Stimulated activated CD4-positive, alpha-beta T cell treated with anti-CD3 and anti-CD28 coated beads, TNF-alpha, amount 100 ng/mL, for 24 hours (primary cell): ENCODE measurements at regions not wholly inside any gene's neighbourhood (a gene's known extent, or its start where the extent isn't known, plus 50 kb on each side); places are given as distances from the start of the nearest gene placed in this dataset.
"Not testable (repeated sequence)": the region's sequence is repeated elsewhere in the genome, so short reads cannot be mapped to it uniquely, and the experiment has no call there.

Experiments used
- DNase-seq, 3 experiments: peaks; one replicate each; pipeline ENCODE4 v3.0.0-alpha.2; 2020; ENCODE audit warnings: low read depth in 3 of 3

DNA sequence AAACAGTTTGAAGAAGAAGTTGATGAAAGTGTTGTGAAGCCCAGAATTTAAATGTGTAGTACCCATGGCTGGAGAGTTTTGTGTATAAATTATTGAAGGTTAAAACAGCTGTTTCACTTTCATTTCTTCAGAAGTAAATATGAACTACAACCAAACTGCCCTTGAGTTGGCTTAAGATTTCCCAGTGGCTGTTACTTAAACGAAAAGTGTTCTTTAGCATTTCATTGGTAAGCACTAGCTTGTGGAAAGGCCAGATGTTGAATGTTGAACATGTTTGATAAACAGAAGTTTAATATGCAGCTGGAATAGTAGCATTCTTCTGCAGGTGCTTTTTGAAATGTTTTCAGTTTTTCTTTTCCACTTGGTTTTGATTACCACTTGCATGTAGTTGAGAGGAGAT lies 83.2 kb upstream of the TNRC6B start:
- DNase-seq, result no peak

DNA sequence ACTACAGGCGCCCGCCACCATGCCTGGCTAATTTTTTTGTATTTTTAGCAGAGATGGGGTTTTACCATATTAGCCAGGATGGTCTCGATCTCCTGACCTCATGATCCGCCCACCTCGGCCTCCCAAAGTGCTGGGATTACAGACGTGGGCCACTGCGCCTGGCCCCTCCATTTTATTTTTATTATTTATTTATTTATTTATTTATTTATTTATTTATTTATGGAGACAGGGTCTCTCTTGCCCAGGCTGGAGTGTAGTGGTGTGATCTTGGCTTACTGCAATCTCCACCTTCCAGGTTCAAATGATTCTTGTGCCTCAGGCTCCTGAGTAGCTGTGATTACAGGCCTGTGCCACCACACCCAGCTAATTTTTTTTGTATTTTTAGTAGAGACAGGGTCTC lies 77.8 kb upstream of the TNRC6B start:
- not testable (repeated sequence) for DNase-seq

DNA sequence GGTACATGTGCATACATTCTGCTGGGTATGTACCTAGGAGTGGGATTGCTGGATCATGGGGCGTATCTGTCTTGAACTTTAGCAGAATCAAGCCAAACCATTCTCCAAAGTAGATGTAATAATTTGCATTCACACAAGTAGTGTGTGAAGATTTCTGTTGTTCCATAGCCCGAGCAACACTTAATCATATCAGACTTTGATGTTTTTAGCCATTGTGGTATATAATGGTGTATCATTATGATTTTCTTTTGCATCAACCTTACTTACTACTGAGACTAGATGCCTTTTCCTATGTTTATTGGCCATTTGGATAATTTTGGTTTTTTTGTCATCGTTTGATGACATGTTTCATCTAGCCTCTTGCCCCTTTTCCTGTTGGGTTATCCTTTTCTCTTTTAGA lies 72.0 kb upstream of the TNRC6B start:
- no peak for DNase-seq

DNA sequence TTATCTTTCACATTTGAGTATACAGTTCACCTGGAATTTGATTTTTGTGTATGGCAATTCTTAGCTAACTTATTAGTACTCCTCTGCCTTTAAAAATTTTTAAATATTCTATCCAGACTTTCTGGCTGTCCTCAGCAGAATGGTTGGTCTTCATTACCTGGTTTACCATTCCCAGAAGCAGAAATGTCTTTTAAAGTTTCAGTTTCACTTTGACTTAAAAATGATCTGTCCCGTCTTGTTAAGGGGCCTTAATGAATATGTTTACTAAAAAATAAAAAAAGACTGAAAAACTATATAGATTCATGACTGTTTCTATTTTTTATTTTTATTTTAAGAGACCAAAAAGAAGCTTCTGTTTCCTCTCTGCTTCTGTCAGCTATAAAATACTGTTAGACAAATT lies 70.5 kb upstream of the TNRC6B start:
- no peak for DNase-seq

DNA sequence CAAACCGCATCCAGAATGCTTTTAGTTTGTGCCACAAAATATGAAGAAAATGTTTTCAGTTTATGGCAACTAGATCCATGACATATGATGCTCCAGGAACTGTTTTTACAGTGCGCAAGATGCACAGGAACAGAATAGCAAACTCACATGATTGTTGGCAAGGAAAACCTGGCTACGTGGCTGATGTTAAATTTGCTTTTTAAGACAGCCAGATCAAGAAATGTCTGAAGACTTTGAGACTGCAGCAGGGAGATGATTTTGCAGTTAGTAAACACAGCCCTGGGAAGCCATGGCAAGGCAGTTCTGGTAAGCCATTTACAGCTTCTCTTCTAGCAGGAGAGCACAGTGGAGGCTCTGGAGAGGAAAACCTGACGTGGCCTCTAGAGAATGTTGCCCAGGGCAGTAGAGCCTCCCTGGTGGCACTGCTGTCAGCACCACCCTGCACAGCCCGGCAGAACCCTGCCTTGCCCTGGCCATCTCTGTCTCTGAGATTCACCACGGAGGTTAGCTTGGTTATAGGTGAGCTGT lies 69.8 kb upstream of the TNRC6B start:
- peak in 2 of 3 experiments; percentile 6 to 25 for DNase-seq

DNA sequence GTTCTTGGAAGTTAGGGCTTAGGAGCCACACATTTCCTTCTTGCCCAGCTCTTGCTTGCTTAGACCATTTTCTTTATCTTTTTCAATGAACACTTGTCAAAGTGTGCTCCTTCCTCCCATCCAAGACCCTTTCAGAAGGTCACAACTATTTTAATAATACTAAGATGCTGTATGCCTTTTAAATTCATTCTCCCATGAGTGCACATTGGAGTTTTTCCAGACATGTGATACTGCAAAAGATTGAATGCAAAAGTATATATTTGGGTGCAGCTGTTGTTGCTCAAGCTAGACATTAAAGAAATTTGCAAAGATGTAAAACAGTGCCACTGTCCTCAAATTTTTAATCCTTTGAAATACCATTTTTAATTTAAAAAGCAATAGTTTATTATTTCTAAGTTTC lies 69.3 kb upstream of the TNRC6B start:
- DNase-seq, result no peak

DNA sequence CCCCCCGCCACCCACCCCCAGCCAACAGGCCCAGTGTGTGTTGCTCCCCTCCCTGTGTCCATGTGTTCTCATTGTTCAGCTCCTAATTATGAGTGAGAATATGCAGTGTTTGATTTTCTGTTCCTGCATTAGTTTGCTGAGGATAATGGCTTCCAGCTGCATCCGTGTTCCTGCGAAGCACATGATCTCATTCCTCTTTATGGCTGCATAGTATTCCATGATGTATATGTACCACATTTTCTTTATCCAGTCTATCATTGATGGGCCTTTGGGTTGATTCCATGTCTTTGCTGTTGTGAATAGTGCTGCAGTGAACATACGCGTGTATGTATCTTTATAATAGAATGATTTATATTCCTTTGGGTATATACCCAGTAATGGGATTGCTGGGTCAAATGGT lies 68.8 kb upstream of the TNRC6B start:
- not testable (repeated sequence) for DNase-seq

DNA sequence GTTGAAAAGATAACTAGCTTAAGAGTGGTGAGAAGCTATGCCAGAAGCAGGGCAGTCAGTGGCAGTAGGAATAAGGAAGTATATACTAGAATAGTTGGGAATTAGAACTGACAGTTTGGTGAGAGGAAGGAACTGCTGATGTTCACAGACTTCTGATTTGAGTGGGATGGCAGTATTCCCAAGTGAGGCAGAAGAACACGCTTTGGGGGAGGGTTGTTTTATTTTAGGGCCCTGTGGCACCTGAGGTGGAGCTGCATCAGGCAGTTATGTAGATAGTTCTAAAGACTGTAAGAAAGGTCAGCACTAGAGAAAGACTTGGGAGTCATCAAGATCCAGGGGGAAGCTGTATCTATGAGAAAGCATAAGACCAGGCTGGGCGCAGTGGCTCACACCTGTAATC lies 66.3 kb upstream of the TNRC6B start:
- DNase-seq, result no peak

DNA sequence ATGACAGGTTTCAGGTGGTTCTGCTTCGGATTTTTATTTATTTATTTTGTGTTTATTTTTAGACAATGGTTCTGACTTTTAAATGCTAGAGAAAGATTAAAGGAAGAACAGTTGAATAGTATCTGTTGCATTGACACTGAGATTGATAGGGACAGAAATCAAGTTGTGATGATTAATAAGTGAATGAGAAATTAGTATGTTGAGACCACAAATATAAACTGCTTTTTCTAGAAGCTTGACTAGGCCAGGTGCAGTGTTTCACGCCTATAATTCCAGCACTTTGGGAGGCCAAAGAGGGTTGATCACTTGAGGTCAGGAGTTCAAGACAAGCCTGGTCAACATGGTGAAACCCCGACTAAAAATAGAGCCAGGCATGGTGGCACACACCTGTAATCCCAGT lies 65.1 kb upstream of the TNRC6B start:
- DNase-seq, result no peak

DNA sequence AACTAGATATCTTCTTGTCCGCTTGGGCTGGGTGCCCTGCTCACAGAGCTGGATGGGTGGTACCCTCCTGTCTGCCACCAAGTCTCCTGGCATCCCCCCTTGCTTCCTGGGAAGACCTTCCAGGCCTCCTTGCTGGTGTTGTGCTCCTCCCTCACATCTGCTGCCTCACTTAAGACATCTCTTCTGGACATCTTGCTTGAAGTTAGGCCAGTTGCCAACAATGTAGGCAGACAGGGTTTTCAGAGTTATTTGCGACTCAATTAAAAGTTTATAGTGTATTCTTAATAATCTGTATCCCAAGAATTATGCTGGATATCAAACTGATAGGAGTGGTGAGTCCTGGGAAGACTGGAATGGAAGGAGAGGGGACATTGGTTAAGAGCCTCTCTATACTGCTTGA lies 64.0 kb upstream of the TNRC6B start:
- no peak for DNase-seq

DNA sequence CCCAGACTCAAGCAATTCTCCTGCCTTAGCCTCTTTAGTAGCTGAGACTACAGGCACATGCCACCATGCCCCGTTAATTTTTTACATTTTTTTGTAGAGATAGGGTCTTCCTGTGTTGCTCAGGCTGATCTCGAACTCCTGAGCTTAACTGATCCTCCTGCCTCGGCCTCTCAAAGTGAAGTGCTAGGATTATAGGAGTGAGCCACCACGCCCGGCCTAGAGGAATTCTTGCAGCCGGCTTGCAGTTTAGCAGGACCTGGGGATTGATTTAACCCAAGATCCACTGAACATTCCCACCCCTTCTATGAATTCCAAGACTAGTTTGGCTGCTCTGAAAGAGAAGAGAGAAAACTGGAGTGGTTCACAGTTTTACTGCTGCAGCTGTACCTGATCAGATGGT lies 63.3 kb upstream of the TNRC6B start:
- no peak for DNase-seq

DNA sequence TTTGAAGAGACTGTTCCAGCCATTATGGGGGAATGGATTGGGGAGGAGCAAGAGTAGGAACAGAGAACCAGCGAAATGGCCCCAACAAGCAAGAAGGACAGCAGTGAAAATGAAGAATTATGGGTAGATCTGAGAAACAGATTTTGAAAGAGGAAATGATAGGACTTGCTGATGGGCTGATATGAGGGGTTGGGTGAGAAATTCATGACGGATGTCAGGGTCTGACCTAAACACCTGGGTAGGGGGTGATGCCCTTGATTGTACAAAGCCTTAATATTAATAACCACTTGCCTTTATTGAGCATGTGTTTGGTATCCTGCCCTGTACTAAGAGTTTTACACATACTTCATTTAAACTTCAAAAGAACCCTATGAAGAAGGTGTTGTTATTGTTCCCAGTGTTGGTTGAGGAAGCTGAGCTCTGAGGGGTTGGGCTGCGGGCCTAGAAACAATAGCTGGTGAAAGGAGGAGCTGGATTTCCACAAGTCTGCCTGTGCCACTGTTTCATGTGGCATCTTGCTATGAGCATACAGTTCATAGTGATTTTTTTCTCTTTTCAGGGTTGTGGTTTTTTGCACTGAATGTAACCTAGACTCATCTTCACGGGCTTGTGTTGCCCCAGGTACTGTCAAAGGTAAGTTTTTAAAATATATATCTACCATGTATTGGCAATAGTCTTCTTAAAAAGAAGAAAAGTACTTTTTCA lies 61.1 kb upstream of the TNRC6B start:
- peak in 1 of 3 experiments; percentile 15 for DNase-seq

DNA sequence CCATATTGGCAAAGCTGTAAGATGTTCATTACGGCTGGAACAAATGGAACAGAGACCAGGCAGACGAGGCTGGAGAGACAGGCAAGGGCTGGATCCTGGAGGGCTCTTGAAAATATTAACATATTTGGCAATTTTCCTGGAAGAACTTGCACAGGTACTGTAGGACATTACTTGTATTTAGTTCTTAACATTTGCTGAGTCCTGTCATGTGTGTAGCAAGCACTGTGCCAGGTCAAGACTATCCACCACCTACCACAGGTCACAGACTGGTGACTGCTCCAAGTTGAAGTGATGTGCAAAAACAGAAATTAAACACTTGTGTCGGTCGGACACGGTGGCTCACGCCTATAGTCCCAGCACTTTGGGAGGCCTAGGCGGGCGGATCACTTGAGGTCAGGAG lies 58.7 kb upstream of the TNRC6B start:
- DNase-seq, result no peak

DNA sequence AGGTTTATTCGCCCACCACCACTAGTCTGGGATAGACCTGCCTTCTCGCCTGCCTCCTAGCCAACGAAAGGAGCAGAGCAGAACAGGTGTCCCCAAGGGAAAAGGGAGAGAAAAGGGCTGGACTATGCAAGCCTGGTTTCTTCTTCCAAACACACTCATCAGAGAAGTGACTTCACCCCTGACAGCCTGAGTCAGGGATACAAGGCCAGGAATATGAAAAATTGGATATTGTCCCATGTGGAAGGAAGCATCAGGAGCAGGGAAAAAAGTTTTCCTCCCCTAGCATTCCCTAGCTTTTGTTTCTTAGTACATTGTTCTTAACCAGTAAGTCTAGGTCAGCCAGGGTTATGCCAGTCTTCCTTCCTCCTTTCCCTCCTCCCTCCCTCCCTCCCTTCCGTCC lies 56.9 kb upstream of the TNRC6B start:
- no peak for DNase-seq

DNA sequence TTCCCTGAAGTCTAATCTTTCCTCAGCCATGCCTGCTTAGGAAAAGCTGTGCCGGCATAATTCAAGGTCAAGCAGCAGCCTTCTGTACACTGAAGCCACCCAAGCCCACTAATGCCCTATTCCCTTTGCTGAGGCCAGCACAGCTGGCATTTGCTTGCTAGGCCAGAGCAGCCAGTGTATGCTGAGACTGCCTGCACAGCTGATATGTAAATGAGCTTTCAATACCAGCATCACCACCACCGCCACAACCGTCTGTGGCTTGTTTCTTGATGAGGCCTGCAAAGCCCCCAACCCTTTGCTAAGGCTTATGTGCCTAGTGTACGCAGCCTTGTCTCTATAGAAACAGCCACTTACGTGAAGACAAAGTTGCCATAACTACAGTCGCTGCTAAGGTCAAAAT lies 56.3 kb upstream of the TNRC6B start:
- no peak for DNase-seq

DNA sequence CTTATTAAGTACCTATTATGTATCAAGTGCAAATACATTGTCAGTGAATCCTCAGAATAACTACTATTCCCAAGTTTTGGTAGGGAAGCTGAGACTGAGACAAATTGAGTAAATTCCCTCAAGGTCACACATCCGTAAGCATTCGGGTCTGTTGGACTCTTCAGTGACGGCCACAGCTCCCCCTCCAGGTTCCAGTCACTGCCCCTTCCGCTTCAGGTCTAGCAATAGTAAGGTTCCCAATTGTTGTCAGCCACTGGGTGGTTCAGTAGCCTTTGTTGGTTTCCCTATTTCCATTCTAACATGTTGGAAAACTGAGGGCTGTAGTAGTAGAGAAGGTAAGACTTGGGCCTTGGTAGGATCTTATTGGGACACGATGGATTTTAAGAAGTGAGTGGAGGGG lies 54.9 kb upstream of the TNRC6B start:
- no peak for DNase-seq

DNA sequence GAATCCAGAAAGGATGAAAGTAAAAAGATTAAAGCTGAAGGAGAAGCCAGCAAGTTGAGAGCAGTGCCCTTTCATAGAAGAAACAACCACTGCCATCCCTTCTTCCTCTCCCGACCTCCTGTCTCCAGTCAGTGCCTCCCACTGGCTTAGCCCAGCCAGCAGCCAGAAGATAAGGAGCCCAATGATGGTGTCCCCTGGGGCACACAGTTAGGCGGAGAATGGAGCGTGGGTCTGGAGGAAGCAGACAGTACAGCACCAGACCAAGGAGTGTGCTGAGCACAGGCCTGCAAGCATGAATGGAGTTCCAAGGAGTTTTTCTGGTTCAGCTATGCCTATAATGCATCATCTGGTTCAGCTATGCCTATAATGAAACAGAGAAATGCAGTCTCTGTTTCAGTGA lies 54.3 kb upstream of the TNRC6B start:
- no peak for DNase-seq
